NCI-H1436 treated with DMSO at 0.1 percent for 48 hours (cell line): ENCODE measurements at regions not wholly inside any gene's neighbourhood (a gene's known extent, or its start where the extent isn't known, plus 50 kb on each side); places are given as distances from the start of the nearest gene placed in this dataset.

ENCODE experiments used
- DNase-seq: peaks from one replicate; lab custom pipeline; 2025; lab: John Stamatoyannopoulos, UW

DNA sequence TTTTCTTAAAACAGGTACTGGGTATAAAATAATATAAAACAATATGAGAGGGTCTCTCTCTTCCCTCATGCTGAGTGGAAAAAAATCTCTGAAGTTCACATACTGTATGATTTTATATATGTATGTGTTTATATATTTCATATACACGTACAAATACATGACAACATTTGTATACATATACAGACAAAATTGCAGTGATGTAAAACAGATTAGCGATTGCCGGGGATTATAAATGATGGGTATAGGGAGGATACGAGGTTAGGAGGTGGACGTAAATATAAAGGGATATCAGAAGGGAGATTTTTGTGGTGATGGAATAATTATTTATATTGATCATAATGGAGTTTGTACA lies 194.8 kb upstream of the PRSS16 start:
- no peak for DNase-seq

DNA sequence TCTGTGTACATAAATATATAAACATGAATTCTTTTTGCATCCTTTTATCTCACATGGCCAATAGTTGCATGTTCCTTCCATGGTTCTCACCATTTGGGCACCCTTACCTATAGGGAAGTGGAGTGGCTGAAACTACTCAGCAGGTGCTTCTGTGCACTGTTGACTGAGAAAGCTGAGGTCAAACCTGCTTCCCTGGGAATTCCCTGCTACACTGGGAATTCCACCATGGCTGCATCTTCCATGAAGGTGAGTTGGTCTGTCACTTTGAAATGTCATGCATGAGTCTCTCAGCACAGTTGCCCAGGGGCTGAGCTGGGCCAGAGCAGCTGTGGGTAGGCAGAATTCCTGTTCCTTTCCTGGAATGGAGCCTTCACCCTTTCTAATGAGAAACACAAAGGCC lies 193.8 kb upstream of the PRSS16 start:
- DNase-seq = no peak

- DNase-seq = no peak
Observed at GRCh38 chr6:27056615-27057014, 190.9 kb upstream of the PRSS16 start.

GRCh38 chr6:27059621-27060425 lies 187.7 kb upstream of the PRSS16 start:
- DNase-seq = no peak

DNA sequence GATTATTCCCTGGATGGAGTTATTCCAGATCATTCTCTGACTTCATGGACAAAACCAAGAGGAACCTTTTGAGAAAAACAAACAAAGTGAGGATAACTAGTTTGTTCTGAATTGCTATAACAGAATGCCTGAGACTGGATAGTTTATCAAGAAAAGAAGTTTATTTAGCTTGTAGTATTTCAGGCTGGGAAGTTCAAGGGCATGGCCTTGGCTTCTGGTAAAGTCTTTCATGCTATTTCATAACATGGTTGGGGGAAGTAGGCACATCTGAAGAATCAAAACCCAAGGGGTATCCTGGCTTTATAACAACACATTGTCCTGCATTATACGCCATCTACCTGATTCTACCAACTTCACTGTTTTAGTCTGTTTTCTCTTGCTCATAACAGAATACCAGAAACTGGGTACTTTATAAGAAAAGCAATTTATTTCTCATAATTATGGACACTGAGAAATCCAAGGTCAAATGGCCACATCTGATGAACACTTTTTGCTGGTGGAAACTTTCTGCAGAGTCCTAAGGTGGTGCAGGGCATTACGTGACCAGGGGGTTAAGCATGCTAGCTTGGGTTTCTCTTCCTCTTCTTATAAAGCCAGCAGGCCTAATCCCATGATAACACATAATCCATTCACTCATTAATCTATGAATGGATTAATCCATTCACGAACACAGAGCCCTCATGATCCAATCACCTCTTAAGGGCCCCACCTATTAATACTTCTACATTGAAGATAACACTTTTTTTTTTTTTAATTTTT lies 186.1 kb upstream of the PRSS16 start:
- DNase-seq = no peak

- DNase-seq = no peak
Observed at GRCh38 chr6:27062755-27063154, 184.7 kb upstream of the PRSS16 start.

- DNase-seq = no peak
Observed at GRCh38 chr6:27065183-27065582, 182.3 kb upstream of the PRSS16 start.

DNA sequence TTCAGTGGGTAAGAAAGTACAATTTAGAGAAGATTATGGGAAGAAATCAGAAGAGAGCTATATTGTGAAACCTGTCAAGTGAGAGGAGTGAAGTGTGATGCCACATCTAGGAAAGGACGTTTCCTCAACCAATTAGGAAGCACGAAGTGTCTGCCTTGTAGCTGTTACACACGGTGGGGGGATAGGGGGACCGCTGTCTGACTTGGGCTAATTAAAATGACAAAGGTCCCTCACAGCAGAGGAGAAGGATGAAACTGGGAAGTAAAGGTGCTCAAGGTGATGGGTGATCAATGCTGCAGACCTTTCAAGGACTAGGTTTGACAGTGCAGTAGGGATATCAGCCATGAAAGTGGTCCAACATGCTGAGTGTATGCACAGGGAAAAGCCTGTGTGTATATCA lies 181.1 kb upstream of the PRSS16 start:
- no peak for DNase-seq

DNA sequence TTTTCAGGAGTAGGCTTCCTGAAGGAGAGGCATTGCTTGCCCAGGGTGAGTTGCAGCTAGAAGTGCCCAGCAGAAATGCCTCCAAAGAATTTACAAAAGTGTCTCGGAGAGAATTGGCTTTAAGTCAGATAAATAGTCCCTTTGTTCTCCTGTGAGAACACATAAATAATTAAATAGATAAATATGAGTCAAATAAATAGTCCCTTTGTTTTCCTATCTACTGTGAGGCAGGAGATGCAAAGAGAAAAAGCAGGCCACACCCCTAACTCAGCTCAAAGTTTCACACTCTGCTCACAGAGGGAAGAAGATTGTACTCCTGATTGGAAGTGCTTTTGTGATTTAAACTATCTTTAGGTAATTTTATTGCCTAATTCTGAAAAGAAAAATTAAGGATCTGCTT lies 180.7 kb upstream of the PRSS16 start:
- no peak for DNase-seq

GRCh38 chr6:27073441-27073840 lies 174.1 kb upstream of the PRSS16 start:
- no peak for DNase-seq

DNA sequence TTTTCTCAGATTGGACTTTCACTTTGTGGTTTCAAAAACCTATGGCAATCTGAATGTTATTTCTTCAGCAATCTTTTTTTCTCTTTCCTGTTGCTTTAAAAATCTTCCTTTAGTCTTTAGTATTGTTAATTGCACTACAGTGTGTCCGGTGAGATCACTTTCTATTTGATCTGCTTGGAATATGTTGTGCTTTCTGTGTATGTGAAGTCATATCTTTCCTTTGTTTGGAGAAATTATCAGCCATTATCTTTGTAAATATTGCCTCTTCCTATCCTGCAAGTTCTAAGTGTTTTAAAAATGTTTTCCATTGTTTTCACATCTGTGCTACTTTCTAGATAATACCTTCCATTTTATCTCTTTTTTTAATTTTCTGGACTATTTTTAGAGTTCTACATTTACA lies 171.4 kb upstream of the PRSS16 start:
- DNase-seq = no peak

DNA sequence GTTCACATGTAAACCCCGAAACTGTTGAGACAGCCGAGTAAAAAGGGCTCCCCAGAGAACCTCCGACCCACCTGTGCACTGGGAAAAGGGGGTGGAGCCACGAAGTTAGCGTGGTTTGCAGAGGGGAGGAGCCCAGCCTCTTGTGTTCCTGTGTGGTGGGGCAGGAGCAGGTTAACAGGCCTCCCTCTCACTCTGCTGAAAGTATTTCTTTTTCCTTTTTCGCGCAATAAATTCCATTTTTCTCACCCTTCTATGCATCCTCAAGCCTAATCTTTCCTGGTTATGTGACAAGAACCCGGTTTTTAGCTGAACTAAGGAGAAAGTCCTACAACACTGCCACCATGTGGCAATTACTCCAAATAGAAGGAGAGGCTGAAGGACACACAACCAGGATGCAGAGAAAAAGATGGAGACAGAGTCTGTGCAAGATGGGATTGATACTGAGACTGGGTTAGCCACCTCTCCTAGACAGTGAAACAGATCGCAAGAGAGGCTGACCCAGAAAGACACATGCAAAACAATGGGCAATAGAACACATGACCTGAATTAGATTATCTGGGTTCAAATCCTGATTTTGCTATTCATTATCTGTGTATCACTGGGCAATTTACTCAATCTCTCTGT lies 168.7 kb upstream of the PRSS16 start:
- DNase-seq = no peak

GRCh38 chr6:27081188-27081587 lies 166.3 kb upstream of the PRSS16 start:
- no peak for DNase-seq

- no peak for DNase-seq
Observed at GRCh38 chr6:27081931-27082330, 165.6 kb upstream of the PRSS16 start.

- DNase-seq = no peak
Observed at GRCh38 chr6:27088068-27088467, 159.4 kb upstream of the PRSS16 start.

- no peak for DNase-seq
Observed at GRCh38 chr6:27091661-27092315, 155.7 kb upstream of the PRSS16 start.

- DNase-seq = no peak
Observed at GRCh38 chr6:27092316-27092692, 155.2 kb upstream of the PRSS16 start.

DNA sequence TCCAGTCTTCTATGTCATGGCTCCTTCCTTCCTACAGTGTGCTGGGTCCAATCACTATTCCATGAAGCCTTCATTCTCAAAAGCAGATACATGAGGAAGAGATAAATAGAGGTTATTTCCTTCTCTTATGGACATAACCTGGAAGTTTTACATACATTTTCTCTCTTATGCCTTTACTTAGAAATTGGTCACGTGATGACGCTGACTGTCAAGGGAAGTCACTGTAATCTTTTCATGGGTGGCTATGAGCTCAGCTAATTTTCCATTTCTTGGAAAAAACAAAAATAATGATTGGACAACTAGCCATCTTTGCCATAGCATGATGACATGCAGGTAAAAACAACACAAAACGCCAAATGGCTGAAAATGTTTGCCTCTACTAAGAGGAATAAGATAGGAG lies 151.6 kb upstream of the PRSS16 start:
- no peak for DNase-seq

DNA sequence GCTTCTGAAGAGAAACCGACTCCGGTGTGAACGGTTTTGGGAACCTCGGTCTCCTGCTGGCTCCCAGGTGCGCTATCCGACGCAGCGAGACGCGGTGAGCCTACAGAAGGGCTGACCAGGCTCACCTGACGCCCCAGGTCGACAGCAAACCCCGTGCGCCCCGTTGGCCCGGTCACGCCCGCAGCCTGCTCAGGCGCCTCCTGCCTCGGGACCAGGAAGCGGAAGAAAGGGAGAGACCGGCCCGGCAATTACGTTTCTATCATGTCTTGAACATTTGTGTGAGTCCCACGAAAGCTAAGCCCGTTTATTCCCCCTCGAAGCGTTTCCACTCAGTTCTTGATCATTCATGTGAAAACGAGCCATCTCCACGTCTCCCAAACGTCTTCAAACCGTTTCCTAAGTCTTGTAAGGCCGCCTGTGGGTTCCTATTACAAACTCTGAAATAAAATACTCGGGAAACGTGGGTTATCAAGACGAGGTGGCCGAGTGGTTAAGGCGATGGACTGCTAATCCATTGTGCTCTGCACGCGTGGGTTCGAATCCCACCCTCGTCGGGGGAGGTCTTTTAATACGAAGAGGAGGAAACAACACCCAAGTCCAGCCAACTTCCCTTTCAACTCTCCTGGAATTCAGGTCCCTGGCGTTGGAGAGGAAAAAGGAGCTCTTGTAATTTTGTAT lies 150.5 kb upstream of the PRSS16 start:
- DNase-seq = no peak

GRCh38 chr6:27098956-27099355 lies 148.5 kb upstream of the PRSS16 start:
- no peak for DNase-seq

- DNase-seq = no peak
Observed at GRCh38 chr6:27100921-27101320, 146.6 kb upstream of the PRSS16 start.

GRCh38 chr6:27101824-27102223 lies 145.7 kb upstream of the PRSS16 start:
- DNase-seq = no peak
